ENCODE measurements at regions not wholly inside any gene's neighbourhood (a gene's known extent, or its start where the extent isn't known, plus 50 kb on each side); places are given as distances from the start of the nearest gene placed in this dataset.

DNA sequence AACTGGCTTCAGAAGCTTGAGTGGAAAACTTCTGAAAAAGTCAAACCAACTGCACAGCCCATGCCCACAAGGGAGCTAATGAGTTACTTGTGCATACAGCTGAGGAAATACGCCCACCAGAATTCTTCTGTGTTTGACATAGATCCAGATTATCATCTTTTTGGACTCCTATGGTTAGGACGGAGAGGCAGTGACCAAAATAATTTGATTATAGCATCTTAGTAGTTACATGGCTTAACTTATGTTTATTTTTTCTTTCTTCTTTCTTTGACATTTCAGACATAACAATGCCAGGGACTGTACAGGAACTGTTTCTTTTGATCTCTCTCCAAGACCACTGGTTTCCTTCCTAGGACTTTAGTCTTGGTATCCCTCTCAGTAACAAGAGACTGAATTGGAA is 246.1 kb upstream of the RASGRP1 start:
- no peaks in the 10 kb centered on the region for H3K79me1 ChIP-seq (ENCODE audit: low read depth, low read length)
- H3K4ac ChIP-seq (replicated peaks; ENCODE audit: insufficient read length, low read depth, low read length), result no peak overlapping the region
- H2BK20ac ChIP-seq (ENCODE audit: low read length), result no peak overlapping the region
- H4K20me1 ChIP-seq (replicated peaks in 1 of 2; ENCODE audit: control insufficient read depth in 1 of 2, insufficient read depth in 2 of 2, low read length in 2 of 2), result no peaks in the 10 kb centered on the region
- no peak overlapping the region for H4K8ac ChIP-seq (ENCODE audit: extremely low read depth, insufficient read depth, low read length)
- H4K91ac ChIP-seq (replicated peaks; ENCODE audit: insufficient read length, low read length), result no peak overlapping the region
- ChIA-PET CTCF (ENCODE audit: partially characterized antibody) (interaction anchor here (0.7 kb wide), 1 partner anchor 103 kb away, joined by 3 read pairs; no protein-coding TSS in a partner anchor), POLR2A (ENCODE audit: partially characterized antibody) (no interaction called here)
- no peak overlapping the region for H4K5ac ChIP-seq (ENCODE audit: insufficient read length, low read depth, low read length)
- H3K27ac ChIP-seq (ENCODE audit: low read depth, low read length), result no peak overlapping the region
- no peak overlapping the region for H2AFZ ChIP-seq (ENCODE audit: low read length)
- no peak overlapping the region for H3K23ac ChIP-seq (ENCODE audit: insufficient read length)
- no peak overlapping the region for H3K9ac ChIP-seq (replicated peaks in 1 of 4; ENCODE audit: extremely low read depth in 1 of 4, low read depth in 3 of 4, low read length in 3 of 4)
- no peaks in the 10 kb centered on the region for H3K9me3 ChIP-seq (ENCODE audit: insufficient read depth in 2 of 2, low read depth in 1 of 2, low read length in 1 of 2)
- H3K23me2 ChIP-seq (ENCODE audit: low read depth, low read length), result no peaks in the 10 kb centered on the region
- H3K56ac ChIP-seq (replicated peaks; ENCODE audit: insufficient read length, low read depth, low read length), result no peak overlapping the region
- H2BK12ac ChIP-seq (ENCODE audit: low read depth, low read length), result no peak overlapping the region
- H2BK120ac ChIP-seq (replicated peaks; ENCODE audit: low read depth, low read length), result no peak overlapping the region
- H3K36me3 ChIP-seq (ENCODE audit: control insufficient read depth in 2 of 4, insufficient read depth in 4 of 4, low read length in 3 of 4), result no peaks in the 10 kb centered on the region
- H3K79me2 ChIP-seq (ENCODE audit: control insufficient read depth in 1 of 2, insufficient read depth in 2 of 2, low read length in 2 of 2), result no peaks in the 10 kb centered on the region
- H3K27me3 ChIP-seq (replicated peaks in 1 of 4; ENCODE audit: control insufficient read depth in 3 of 4, extremely low read depth in 1 of 4, insufficient read depth in 3 of 4, low read length in 3 of 4), result peaks cover 0 to 1% (median 0%) of the 10 kb centered on the region in 4 experiments; a peak in 1 of 7 replicates
- no peak overlapping the region for H2BK5ac ChIP-seq (ENCODE audit: low read depth, low read length)
- no peak overlapping the region for H2BK15ac ChIP-seq (ENCODE audit: low read length)
- H3K4me2 ChIP-seq (ENCODE audit: insufficient read depth in 1 of 2, low read depth in 2 of 2, low read length in 2 of 2), result no peak overlapping the region
- H2AK5ac ChIP-seq (ENCODE audit: low read depth, low read length), result no peak overlapping the region
- DNase-seq (ENCODE audit: low read depth in 1 of 2, low spot score in 2 of 2) (no peak), FAIRE-seq (no peak)
- no peak for TF ChIP-seq SP2 (IDR thresholded peaks at IDR 0.05; ENCODE audit: low read length)
- TF ChIP-seq EZH2 (IDR thresholded peaks at IDR 0.05; ENCODE audit: low read depth, low read length, severe bottlenecking), result no peak
- no peak for TF ChIP-seq HDAC2 (IDR thresholded peaks at IDR 0.05; ENCODE audit: borderline replicate concordance in 1 of 2, low read depth in 2 of 2, low read length in 2 of 2)
- TF ChIP-seq EGR1 (IDR thresholded peaks at IDR 0.05; ENCODE audit: borderline replicate concordance, low read depth, low read length), result no peak
- no peak for TF ChIP-seq KDM1A (IDR thresholded peaks at IDR 0.05; ENCODE audit: borderline replicate concordance, low read length)
- TF ChIP-seq NRF1 (IDR thresholded peaks at IDR 0.05; ENCODE audit: low read depth, low read length), result no peak
- TF ChIP-seq CBX5 (IDR thresholded peaks at IDR 0.05; ENCODE audit: low read depth, low read length), result no peak
- TF ChIP-seq KDM4A (IDR thresholded peaks at IDR 0.05; ENCODE audit: low read depth, low read length, severe bottlenecking), result no peak
- TF ChIP-seq GTF2F1 (IDR thresholded peaks at IDR 0.05; ENCODE audit: borderline replicate concordance, low read depth, low read length), result no peak
- TF ChIP-seq FOSL1 (IDR thresholded peaks at IDR 0.05; ENCODE audit: insufficient read depth, low read depth, low read length), result no peak
- TF ChIP-seq BCL11A (IDR thresholded peaks at IDR 0.05; ENCODE audit: low read depth in 2 of 2, low read length in 2 of 2), result no peak
- no peak for TF ChIP-seq TCF12 (IDR thresholded peaks at IDR 0.05; ENCODE audit: low read depth, low read length)
- no peak for TF ChIP-seq SIN3A (conservative IDR thresholded peaks at IDR 0.05 in 1 of 2, IDR thresholded peaks at IDR 0.05 in 1 of 2; ENCODE audit: low read depth in 1 of 2, low read length in 2 of 2)
- TF ChIP-seq TBP (IDR thresholded peaks at IDR 0.05; ENCODE audit: low read depth, low read length), result no peak
- H3K14ac ChIP-seq (ENCODE audit: insufficient read length), result no peak overlapping the region
- no peaks in the 10 kb centered on the region for H3K4me1 ChIP-seq (replicated peaks in 1 of 4; ENCODE audit: control insufficient read depth in 3 of 4, insufficient read depth in 4 of 4, low read length in 3 of 4)
- WGBS, 2 experiments (ENCODE audit: extremely low coverage in 1 of 2, insufficient coverage in 1 of 2, insufficient read length in 1 of 2, insufficient replicate concordance in 2 of 2, low coverage in 1 of 2, low lambda C conversion rate in 2 of 2, missing lambda C conversion rate in 1 of 2), result 92% methylated on average over 2 of the region's 2 CpGs; no CpG with 5 or more reads in 1 of the 2 experiments
- H3K4me3 ChIP-seq (ENCODE audit: extremely low read depth in 1 of 4, insufficient read depth in 2 of 4, low read depth in 3 of 4, low read length in 4 of 4), result no peak overlapping the region
- no peak overlapping the region for H3K18ac ChIP-seq (ENCODE audit: extremely low read depth, low read length)
